ENCODE measurements at regions not wholly inside any gene's neighbourhood (a gene's known extent, or its start where the extent isn't known, plus 50 kb on each side); places are given as distances from the start of the nearest gene placed in this dataset.

DNA sequence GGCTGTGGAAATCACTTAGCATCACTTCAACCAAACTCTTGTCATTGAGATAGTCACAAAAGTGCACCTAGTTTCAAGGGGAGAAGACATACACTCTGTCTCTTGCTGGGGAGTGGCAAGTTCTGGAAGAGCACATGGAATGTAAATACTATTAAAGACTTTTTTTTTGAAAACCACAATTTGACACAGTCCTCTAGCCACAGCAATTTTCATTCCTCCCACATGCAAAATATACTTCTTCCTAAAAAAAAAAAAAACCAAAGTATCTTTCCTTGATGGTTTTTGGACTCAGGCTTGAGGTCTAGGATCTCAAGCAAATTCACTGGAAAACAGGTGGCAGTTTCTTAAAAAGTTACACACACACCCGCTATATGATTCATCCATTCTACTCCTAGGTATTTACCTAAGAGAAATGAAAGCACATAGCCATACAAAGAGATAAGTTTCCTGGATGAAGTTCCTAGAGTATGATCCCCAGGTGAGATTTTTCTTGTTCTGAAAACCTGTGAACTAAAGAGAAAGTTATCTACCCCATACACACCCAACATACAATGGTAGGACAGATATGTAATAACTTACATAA lies 295.8 kb downstream of the SP3 start:
- DNase-seq (ENCODE audit: low spot score): no peak

DNA sequence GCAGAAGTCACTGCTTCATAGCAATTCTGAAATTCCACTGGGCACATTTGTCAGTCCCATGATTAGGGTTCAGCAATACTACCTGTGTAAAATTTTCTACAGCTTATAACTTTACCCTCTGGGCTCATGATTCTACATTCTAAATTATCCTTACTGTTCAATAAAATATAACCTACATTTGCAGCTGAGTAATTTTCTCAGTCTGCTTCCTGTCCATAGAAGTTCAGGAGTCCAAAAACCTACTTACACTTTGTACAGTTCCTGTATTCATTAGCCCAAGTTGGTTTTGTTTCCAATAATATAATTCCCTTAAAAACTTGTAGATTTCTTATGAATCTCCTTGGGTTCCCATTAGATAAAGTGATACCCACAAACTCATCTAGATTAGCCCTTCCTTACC lies 295.3 kb downstream of the SP3 start:
- no peak for DNase-seq (ENCODE audit: low spot score)

DNA sequence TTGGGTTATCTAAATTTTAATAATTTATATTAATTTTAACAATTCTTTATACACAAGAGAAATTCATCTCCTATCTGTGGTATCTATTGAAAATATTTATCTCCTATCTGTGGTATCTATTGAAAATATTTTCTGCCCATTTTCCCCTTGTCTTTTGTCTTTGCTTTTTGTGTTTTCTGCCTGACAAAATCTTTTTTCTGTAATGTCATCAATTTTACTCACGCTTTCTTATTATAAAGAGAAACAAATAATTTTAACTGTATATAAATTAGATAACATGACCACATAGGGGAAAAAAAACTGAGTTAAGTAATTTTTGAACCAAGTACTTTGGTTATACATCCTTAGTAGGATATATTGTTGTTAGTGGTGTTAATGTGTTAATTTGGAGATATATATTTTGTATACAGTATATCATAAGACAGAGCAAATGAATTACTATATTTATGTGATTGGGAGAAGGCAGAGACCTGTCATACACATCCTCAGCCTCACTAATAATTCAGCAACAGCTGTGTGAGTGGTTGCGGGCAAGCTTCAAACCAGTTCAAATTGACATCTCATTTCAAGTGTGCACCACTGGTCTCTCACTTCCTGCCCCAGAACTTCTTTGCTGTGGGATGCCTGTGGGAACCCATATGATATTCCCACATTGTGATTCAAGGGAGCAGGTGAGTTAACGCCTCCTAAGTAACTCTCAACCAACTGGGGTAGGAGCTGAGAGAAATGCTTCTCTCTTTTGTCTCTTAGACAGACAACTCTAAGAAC lies 292.4 kb downstream of the SP3 start:
- no peak for DNase-seq (ENCODE audit: low spot score)

DNA sequence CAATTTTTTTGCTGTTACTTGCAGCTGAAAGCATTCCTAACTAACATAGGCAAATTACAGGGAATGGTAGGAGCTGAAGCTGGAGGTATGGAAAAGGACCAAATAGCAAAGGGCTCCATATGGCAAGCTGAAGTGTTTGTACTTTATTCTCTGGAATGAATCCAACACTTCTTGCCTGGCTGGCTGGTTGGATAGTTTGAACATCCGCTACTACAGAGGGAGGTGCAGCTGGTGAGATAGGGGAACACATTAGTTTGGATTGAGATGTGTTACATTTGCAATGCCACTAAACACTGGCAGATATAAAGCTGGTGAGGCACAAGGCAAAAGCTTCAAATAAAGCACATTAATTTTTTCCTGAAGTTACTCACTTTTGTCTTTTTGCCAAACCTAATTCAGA lies 291.5 kb downstream of the SP3 start:
- DNase-seq (ENCODE audit: low spot score): no peak

- DNase-seq (ENCODE audit: low spot score): no peak
Observed at GRCh38 chr2:173676647-173677046, 288.5 kb downstream of the SP3 start.

DNA sequence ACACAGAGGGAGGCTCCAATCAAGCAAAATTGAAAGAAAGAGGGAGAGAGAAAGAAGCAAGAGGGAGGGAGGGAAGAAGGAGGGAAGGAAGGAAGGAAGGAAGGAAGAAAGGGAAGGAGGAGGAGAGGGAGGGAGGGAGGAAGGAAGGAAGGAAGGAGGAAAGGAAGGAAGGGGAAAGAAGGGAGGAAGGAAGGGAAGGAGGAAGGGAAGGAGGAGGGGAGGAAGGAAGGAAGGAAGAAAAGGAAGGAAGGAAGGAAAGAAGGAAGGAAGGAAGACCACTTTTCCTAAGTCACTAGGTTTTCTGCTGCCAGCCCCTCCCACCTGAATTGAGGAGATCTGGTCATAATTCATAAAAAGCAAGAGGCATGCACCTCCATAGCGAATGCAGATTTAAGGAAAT lies 287.0 kb downstream of the SP3 start:
- no peak for DNase-seq (ENCODE audit: low spot score)

DNA sequence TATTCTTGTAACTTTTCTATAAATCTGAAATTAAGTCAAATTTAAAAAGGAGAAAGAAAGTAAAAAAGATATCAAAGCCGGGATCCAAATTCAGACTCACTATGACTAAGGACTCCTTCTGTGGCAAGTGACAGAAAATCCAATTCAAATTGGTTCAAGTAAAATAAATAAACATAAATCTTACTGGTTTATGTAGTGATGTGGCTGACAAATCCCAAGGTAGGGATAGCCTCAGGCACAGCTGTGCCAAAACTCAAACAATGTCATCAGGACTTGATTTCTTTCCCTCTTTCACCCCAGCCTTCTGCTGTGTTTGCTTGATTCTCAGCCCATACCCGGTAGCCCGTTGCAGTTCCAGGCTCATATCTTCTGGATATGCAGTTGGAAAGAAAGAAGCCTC lies 284.6 kb downstream of the SP3 start:
- no peak for DNase-seq (ENCODE audit: low spot score)

GRCh38 chr2:173681881-173682650 lies 283.1 kb downstream of the SP3 start:
- DNase-seq (ENCODE audit: low spot score): peak; percentile 3

DNA sequence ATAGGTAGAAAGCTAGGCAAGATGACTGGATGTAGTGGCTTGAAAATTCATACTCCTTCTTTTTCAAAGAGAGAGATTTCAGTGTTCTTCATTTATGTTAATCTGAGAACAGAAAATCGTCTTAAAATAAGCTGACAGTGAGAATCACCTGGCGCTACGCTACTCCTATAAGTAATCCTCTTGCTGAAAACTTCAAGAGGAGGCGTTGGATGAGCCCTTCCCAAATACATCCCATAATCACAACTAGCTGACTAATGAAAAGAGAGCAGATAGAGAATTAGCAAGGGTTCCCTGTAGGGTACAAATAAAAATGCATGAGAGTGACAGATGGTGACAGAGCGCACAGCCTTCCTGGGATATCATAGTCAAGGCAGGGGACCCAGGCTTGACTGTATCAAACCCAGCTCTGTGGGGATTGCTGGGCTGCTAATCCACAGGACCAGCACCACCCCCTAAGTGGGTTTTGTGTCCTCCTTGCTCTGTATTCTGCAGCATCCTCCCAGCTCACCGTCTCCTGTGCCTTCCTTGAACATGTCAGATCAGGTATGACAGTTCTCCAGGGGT lies 280.2 kb downstream of the SP3 start:
- DNase-seq (ENCODE audit: low spot score): no peak

GRCh38 chr2:173690349-173690748 lies 274.8 kb downstream of the SP3 start:
- peak; percentile 3 for DNase-seq (ENCODE audit: low spot score)

DNA sequence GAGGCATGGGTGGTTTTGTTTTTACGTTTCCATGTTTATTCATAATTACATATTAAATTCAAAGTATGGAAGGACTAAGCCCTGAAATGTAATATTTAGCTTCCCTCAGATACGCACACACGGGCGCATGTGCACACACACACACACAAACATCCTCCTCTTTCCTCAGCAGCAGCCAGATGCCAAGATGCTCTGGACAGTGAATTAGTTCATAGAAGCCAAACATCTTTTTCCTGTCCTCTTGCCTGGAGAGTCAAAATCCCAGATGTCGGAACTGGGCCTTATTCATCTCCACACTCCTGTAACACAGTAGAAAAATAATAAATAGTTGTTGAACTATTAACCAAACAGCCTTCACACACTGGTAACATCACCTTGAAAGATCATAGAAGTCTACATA lies 273.1 kb downstream of the SP3 start:
- peak; percentile 43 for DNase-seq (ENCODE audit: low spot score)

DNA sequence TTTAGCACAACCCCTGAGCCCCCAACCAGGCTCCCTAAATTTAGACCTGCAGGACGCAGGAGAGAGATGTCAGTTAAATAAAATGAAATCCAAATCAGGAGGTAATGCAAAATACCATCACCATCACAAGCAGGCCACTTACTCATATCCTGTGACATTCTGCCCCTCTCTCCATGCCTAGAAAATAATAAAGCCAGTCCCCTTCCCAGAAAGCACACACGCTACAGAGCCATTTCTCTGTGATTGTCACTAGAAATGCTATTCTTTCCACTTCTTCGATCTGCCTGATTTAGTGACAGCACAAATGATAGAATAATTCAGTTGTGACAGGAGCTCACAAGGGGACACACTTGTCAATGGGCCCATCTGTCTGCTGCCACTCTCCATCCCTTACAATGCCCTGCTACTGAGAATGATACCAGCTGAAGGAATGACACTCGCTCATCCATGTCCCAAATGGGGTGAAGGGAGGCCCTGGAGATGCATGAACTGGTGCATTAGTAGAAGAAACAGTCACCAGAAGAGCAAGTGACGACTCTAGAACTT lies 272.1 kb downstream of the SP3 start:
- no peak for DNase-seq (ENCODE audit: low spot score)

DNA sequence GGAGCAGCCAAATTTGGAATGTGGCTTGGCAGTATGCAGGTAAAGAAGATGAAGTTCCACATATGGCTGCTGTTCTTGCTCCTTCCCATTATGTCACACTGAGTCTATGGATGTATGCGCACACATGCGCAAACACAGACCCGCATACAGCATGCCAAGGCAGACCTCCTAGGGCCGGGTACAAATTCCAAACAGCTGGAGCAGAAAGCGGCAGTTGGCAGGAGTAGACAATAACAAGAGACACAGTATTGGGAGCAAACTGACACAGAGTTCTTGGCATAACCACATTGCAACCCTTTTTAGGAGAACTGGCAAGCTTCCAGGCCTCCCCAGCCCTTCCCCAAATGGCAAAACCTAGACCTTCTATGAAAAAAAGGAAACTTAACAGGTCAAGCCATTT lies 268.9 kb downstream of the SP3 start:
- DNase-seq (ENCODE audit: low spot score): no peak

- no peak for DNase-seq (ENCODE audit: low spot score)
Observed at GRCh38 chr2:173697929-173698328, 267.2 kb downstream of the SP3 start.

- DNase-seq (ENCODE audit: low spot score): no peak
Observed at GRCh38 chr2:173705656-173706055, 259.5 kb downstream of the SP3 start.

DNA sequence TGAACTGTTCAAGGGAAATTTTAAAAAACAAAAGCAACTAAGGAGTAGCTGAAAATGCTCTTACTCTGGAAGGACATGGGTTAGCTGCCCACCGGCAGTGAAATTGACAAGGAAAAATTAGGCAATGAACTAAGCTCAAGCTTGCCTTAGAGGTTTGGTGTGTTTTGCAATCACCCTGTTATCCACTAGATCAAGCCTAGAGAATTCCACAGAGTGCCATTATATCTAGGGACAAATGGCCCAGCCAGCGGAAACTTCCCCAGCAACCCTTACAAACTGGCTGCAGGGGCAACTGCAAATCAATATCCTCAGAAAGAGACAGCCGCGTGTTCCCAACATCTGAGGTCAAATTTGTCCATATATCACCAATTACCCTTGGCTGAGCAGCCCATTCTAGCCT lies 258.2 kb downstream of the SP3 start:
- no peak for DNase-seq (ENCODE audit: low spot score)

DNA sequence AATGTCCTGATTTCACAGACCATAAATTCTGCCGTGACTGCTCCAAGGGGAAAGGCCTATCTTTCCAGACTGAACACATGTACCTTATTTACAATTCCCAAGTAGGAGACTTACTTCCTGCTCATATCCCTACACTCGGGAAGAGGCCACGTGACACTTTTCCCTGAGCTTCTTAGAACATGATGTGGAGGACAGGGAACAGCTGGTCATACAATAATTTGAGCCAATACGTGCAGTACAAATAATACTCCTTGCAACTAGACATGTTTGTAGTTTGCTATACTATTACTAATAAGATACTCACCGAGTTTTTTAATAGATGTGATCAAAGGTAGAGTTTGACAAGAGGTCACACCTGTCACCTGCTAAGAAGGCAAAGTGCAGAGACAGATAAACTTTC lies 256.4 kb downstream of the SP3 start:
- DNase-seq (ENCODE audit: low spot score): no peak

DNA sequence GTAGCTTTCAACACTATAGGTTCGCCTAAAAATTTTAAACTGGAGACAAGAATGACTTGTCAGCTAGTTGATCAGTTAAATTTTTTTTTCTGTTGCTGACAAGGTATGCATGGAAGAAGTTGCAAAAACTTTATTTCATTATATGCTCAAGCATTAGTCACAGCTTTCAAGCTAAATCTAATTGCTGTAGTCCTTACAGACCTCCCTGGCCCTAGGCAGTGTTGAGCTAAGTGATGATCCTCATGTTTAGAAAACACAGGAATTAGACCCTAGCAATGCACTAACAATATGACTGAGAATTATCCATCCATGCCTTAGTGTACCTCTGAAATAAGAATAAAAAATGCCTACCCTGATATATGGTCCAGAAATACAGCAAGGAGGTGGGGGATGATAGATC lies 253.4 kb downstream of the SP3 start:
- DNase-seq (ENCODE audit: low spot score): no peak

GRCh38 chr2:173713904-173714555 lies 251.1 kb downstream of the SP3 start:
- DNase-seq (ENCODE audit: low spot score): no peak

- no peak for DNase-seq (ENCODE audit: low spot score)
Observed at GRCh38 chr2:173715441-173715840, 249.7 kb downstream of the SP3 start.

GRCh38 chr2:173716458-173717052 lies 248.6 kb downstream of the SP3 start:
- no peak for DNase-seq (ENCODE audit: low spot score)

All from umbilical cord (tissue), 1 donor.